Fibroblast of peridontal ligament (primary cell): ENCODE measurements at regions not wholly inside any gene's neighbourhood (a gene's known extent, or its start where the extent isn't known, plus 50 kb on each side); places are given as distances from the start of the nearest gene placed in this dataset.
A peak's percentile ranks its signal among the peaks of the same experiment; 100 is the strongest.
"Not testable (repeated sequence)": the region's sequence is repeated elsewhere in the genome, so short reads cannot be mapped to it uniquely, and the experiment has no call there.

ENCODE experiments used
- DNase-seq: peaks from one replicate; pipeline ENCODE4 v3.0.0-alpha.2; 2010; ENCODE audit errors: extremely low read depth

- no peak for DNase-seq
Observed at GRCh38 chr4:163077680-163078079, 89.0 kb downstream of the NAF1 start.

GRCh38 chr4:163072222-163072621 is 94.5 kb downstream of the NAF1 start:
- no peak for DNase-seq

GRCh38 chr4:163071308-163071707 is 95.4 kb downstream of the NAF1 start:
- no peak for DNase-seq

- no peak for DNase-seq
Observed at GRCh38 chr4:163070023-163070422, 96.7 kb downstream of the NAF1 start.

GRCh38 chr4:163063891-163064290 is 102.8 kb downstream of the NAF1 start:
- no peak for DNase-seq

GRCh38 chr4:163048447-163048846 is 118.2 kb downstream of the NAF1 start:
- peak; percentile 8 for DNase-seq

- DNase-seq, result no peak
Observed at GRCh38 chr4:163042306-163042705, 124.4 kb downstream of the NAF1 start.

GRCh38 chr4:163017135-163017534 is 149.6 kb downstream of the NAF1 start:
- no peak for DNase-seq

GRCh38 chr4:163012816-163013215 is 153.9 kb downstream of the NAF1 start:
- no peak for DNase-seq

GRCh38 chr4:163003979-163004378 is 162.7 kb downstream of the NAF1 start:
- DNase-seq, result no peak

GRCh38 chr4:162988530-162988929 is 178.2 kb downstream of the NAF1 start:
- no peak for DNase-seq

GRCh38 chr4:162985131-162985530 is 181.6 kb downstream of the NAF1 start:
- no peak for DNase-seq

GRCh38 chr4:162984621-162985020 is 182.1 kb downstream of the NAF1 start:
- no peak for DNase-seq

- DNase-seq, result no peak
Observed at GRCh38 chr4:162981823-162982222, 184.9 kb downstream of the NAF1 start.

- no peak for DNase-seq
Observed at GRCh38 chr4:162978398-162978797, 188.3 kb downstream of the NAF1 start.

GRCh38 chr4:162977788-162978187 is 188.9 kb downstream of the NAF1 start:
- DNase-seq, result no peak

- DNase-seq, result no peak
Observed at GRCh38 chr4:162972661-162973330, 193.9 kb downstream of the NAF1 start.

- no peak for DNase-seq
Observed at GRCh38 chr4:162969194-162969593, 197.5 kb downstream of the NAF1 start.

- not testable (repeated sequence) for DNase-seq
Observed at GRCh38 chr4:162965978-162966377, 200.7 kb downstream of the NAF1 start.

- no peak for DNase-seq
Observed at GRCh38 chr4:162959046-162959445, 207.6 kb downstream of the NAF1 start.

- no peak for DNase-seq
Observed at GRCh38 chr4:162957521-162958143, 209.1 kb downstream of the NAF1 start.

- DNase-seq, result no peak
Observed at GRCh38 chr4:162954976-162955375, 211.7 kb downstream of the NAF1 start.

GRCh38 chr4:162952232-162952631 is 214.5 kb downstream of the NAF1 start:
- no peak for DNase-seq

GRCh38 chr4:162945713-162946112 is 221.0 kb downstream of the NAF1 start:
- DNase-seq, result no peak
